ENCODE measurements at regions not wholly inside any gene's neighbourhood (a gene's known extent, or its start where the extent isn't known, plus 50 kb on each side); places are given as distances from the start of the nearest gene placed in this dataset.

- in situ Hi-C loops (cut with MboI; ENCODE audit: low pct_unique_long_range_greater_than_20kb, low sequenced_read_pairs): loop anchor here (25.0 kb wide), 1 partner anchor 459 kb away; no protein-coding TSS in a partner anchor
Measured at GRCh38 chr11:19546325-19546724, 166.3 kb upstream of the NAV2 start.

GRCh38 chr11:19541521-19542049 is 171.1 kb upstream of the NAV2 start:
- in situ Hi-C loops (cut with MboI; ENCODE audit: low pct_unique_long_range_greater_than_20kb, low sequenced_read_pairs): loop anchor here (25.0 kb wide), 1 partner anchor 454 kb away; no protein-coding TSS in a partner anchor
- no peak for DNase-seq

More at GRCh38 chr11:19546325-19546724, 166.3 kb upstream of the NAV2 start:
- no peak for DNase-seq

GRCh38 chr11:19539861-19540260 is 172.8 kb upstream of the NAV2 start:
- no peak for DNase-seq
- in situ Hi-C loops (cut with MboI; ENCODE audit: low pct_unique_long_range_greater_than_20kb, low sequenced_read_pairs): loop anchor here (25.0 kb wide), 1 partner anchor 453 kb away; no protein-coding TSS in a partner anchor

GRCh38 chr11:19537803-19538453 is 174.7 kb upstream of the NAV2 start:
- in situ Hi-C loops (cut with MboI; ENCODE audit: low pct_unique_long_range_greater_than_20kb, low sequenced_read_pairs): loop anchor here (25.0 kb wide), 1 partner anchor 451 kb away; no protein-coding TSS in a partner anchor

GRCh38 chr11:19536131-19536530 is 176.5 kb upstream of the NAV2 start:
- in situ Hi-C loops (cut with MboI; ENCODE audit: low pct_unique_long_range_greater_than_20kb, low sequenced_read_pairs): loop anchor here (25.0 kb wide), 1 partner anchor 449 kb away; no protein-coding TSS in a partner anchor
- DNase-seq: no peak

More at GRCh38 chr11:19537803-19538453, 174.7 kb upstream of the NAV2 start:
- DNase-seq: no peak

GRCh38 chr11:19530505-19530904 is 182.1 kb upstream of the NAV2 start:
- no peak for DNase-seq
- in situ Hi-C loops (cut with MboI; ENCODE audit: low pct_unique_long_range_greater_than_20kb, low sequenced_read_pairs): loop anchor here (25.0 kb wide), 1 partner anchor 443 kb away; no protein-coding TSS in a partner anchor

GRCh38 chr11:19526119-19526518 is 186.5 kb upstream of the NAV2 start:
- in situ Hi-C loops (cut with MboI; ENCODE audit: low pct_unique_long_range_greater_than_20kb, low sequenced_read_pairs): loop anchor here (25.0 kb wide), 1 partner anchor 439 kb away; no protein-coding TSS in a partner anchor
- no peak for DNase-seq

GRCh38 chr11:19525714-19526113 is 186.9 kb upstream of the NAV2 start:
- in situ Hi-C loops (cut with MboI; ENCODE audit: low pct_unique_long_range_greater_than_20kb, low sequenced_read_pairs): loop anchor here (25.0 kb wide), 1 partner anchor 438 kb away; no protein-coding TSS in a partner anchor
- DNase-seq: no peak

GRCh38 chr11:19525276-19525675 is 187.4 kb upstream of the NAV2 start:
- in situ Hi-C loops (cut with MboI; ENCODE audit: low pct_unique_long_range_greater_than_20kb, low sequenced_read_pairs): loop anchor here (25.0 kb wide), 1 partner anchor 438 kb away; no protein-coding TSS in a partner anchor
- no peak for DNase-seq

GRCh38 chr11:19524171-19524671 is 188.4 kb upstream of the NAV2 start:
- DNase-seq: no peak
- in situ Hi-C loops (cut with MboI; ENCODE audit: low pct_unique_long_range_greater_than_20kb, low sequenced_read_pairs): no loop called here

GRCh38 chr11:19520681-19521080 is 192.0 kb upstream of the NAV2 start:
- in situ Hi-C loops (cut with MboI; ENCODE audit: low pct_unique_long_range_greater_than_20kb, low sequenced_read_pairs): no loop called here
- no peak for DNase-seq

GRCh38 chr11:19519912-19520641 is 192.6 kb upstream of the NAV2 start:
- no peak for DNase-seq
- in situ Hi-C loops (cut with MboI; ENCODE audit: low pct_unique_long_range_greater_than_20kb, low sequenced_read_pairs): no loop called here

- in situ Hi-C loops (cut with MboI; ENCODE audit: low pct_unique_long_range_greater_than_20kb, low sequenced_read_pairs): no loop called here
- DNase-seq: no peak
Measured at GRCh38 chr11:19519353-19519752, 193.3 kb upstream of the NAV2 start.

GRCh38 chr11:19513253-19513652 is 199.4 kb upstream of the NAV2 start:
- in situ Hi-C loops (cut with MboI; ENCODE audit: low pct_unique_long_range_greater_than_20kb, low sequenced_read_pairs): no loop called here
- DNase-seq: no peak

GRCh38 chr11:19512618-19513017 is 200.0 kb upstream of the NAV2 start:
- DNase-seq: no peak
- in situ Hi-C loops (cut with MboI; ENCODE audit: low pct_unique_long_range_greater_than_20kb, low sequenced_read_pairs): no loop called here

- in situ Hi-C loops (cut with MboI; ENCODE audit: low pct_unique_long_range_greater_than_20kb, low sequenced_read_pairs): no loop called here
- DNase-seq: no peak
Measured at GRCh38 chr11:19511413-19512183, 201.0 kb upstream of the NAV2 start.

- DNase-seq: no peak
Measured at GRCh38 chr11:19511066-19511412, 201.6 kb upstream of the NAV2 start.

GRCh38 chr11:19510468-19510867 is 202.2 kb upstream of the NAV2 start:
- DNase-seq: no peak

More at GRCh38 chr11:19511066-19511412, 201.6 kb upstream of the NAV2 start:
- in situ Hi-C loops (cut with MboI; ENCODE audit: low pct_unique_long_range_greater_than_20kb, low sequenced_read_pairs): no loop called here

GRCh38 chr11:19509215-19509614 is 203.4 kb upstream of the NAV2 start:
- DNase-seq: no peak
- in situ Hi-C loops (cut with MboI; ENCODE audit: low pct_unique_long_range_greater_than_20kb, low sequenced_read_pairs): no loop called here

More at GRCh38 chr11:19510468-19510867, 202.2 kb upstream of the NAV2 start:
- in situ Hi-C loops (cut with MboI; ENCODE audit: low pct_unique_long_range_greater_than_20kb, low sequenced_read_pairs): no loop called here

All from KBM-7 (cell line).